GM10266 (cell line): ENCODE measurements at regions not wholly inside any gene's neighbourhood (a gene's known extent, or its start where the extent isn't known, plus 50 kb on each side); places are given as distances from the start of the nearest gene placed in this dataset.

Experiments
- DNase-seq: peaks from one replicate; pipeline ENCODE4 v3.0.0; 2012; ENCODE audit errors: extremely low spot score
- TF ChIP-seq, protein P1 (sequence below): IDR thresholded peaks from 2 replicates; pipeline ENCODE4 v1.5.1; 2012; ENCODE audit warnings: mild to moderate bottlenecking, low read depth; ENCODE audit not compliant: control insufficient read depth, insufficient read depth; ENCODE audit errors: missing control alignments

DNA sequence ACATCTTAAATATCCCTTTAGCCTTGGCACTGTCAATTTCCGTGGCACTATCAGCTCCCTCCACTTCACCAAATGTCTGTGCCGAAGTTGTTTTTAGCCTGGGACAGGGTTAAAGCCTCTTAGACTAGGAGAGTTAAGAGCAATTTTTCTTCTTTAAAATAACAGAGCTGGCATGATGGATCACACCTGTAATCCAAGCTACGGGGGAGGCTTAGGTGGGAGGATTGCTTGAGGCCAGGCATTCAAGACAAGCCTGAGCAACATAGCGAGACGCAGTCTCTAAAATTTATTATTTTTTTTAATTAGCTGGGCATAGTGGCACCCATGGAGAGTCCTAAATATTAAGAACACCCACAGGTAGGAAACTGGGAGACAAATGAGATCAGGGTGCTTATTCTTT, 209.8 kb upstream of the MAGEB18 start:
- TF ChIP-seq, protein P1, sequence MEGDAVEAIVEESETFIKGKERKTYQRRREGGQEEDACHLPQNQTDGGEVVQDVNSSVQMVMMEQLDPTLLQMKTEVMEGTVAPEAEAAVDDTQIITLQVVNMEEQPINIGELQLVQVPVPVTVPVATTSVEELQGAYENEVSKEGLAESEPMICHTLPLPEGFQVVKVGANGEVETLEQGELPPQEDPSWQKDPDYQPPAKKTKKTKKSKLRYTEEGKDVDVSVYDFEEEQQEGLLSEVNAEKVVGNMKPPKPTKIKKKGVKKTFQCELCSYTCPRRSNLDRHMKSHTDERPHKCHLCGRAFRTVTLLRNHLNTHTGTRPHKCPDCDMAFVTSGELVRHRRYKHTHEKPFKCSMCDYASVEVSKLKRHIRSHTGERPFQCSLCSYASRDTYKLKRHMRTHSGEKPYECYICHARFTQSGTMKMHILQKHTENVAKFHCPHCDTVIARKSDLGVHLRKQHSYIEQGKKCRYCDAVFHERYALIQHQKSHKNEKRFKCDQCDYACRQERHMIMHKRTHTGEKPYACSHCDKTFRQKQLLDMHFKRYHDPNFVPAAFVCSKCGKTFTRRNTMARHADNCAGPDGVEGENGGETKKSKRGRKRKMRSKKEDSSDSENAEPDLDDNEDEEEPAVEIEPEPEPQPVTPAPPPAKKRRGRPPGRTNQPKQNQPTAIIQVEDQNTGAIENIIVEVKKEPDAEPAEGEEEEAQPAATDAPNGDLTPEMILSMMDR: no peak
- DNase-seq: no peak

DNA sequence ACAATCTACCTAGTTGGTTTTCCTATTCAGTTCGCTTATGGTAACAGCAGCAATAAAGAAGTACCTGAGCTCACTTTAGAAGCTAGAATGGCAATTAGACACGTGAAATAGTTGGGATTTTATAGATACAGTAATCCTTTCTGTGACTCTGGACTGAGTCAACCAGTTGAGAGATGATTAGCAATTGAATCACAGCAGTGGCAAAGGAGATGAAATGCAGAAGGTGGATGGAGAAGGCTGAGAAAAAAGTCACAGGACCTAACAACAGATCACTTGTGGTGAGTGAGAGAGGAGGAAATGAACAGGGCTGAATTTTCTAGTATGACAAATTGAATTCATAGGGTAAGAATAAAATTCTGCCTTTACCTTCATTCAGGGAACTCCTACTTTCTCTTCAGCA, 197.1 kb upstream of the MAGEB18 start:
- TF ChIP-seq, protein P1: no peak
- DNase-seq: no peak

DNA sequence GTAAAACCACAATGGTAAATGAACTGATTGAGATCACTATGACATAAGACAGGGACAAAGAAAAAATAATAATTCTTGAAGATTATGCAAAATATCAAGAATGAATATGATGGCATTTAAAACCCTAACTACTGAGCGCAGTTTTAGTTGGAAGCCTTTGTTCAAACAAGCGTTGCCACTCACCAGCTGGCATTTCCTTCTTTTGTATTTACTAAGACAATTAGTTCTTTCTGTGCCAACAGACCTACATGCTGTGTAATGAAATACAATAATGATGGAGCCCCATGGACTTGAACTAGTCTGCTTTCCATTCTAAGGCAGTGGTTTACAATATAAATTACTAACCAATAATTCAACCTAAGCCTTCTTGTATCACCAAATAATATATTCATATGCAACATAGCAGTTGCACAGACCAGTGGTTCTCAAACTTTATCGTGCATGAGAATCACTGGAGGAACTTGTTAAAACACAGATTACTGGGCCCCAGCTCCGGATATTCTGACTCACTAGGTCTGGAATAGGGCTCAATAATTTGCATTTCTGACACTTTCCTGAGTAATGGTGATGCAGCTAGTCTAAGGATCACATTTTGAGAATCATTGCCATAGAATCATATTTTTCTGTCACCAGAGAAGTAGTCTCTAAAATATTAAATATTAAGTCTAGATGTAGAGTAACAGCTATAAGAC, 196.4 kb upstream of the MAGEB18 start:
- no peak for DNase-seq
- TF ChIP-seq, protein P1: no peak

DNA sequence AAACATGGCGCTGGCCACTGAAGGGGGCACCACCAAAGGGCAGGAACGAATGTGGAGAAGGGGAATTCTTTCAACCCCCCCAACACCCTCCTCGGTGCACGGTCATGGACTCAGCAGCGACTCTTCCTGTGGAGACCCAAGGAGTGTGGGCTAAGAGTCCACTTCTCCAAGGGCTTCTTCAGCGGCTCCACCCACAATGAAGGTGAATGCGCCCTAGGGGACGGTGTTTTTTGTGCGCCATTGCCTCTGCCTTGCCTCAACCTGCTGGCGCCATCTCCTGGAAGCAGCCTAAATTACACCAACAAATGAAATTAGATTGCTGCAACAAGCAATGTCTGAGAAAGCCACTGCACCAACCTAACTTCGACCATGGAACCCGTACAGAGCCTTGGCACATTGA, 169.2 kb upstream of the MAGEB18 start:
- DNase-seq: no peak
- TF ChIP-seq, protein P1: peak; percentile 8

DNA sequence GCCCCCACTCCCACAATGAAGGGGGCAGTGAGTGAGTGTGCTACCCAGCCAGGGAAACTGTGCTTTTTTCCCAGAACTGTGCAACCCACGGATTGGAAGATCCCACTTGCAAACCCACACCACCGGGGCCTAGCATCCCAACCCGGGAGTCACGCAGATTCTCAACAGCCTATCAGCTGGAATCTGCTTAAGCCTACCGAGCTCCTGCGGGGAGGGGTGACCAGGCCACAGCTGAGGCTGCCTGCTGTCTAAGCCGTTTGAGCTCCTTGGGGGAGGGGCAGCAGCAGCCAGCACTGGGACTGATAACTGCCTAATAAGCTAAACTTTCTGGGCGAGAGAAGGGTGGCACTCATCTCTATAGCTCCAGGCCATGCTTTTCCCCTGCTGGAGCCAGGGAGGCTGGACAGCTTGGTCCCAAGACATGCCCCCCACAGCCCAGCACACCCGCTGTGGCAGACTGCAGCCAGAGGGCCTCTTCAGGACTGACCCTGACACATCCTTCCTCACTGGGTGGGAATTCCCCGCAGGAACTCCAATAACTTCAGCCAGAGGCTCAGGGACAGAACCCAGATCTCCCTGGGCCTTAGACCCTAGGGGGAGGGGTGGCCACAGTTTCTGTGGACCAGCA, 161.3 kb upstream of the MAGEB18 start:
- no peak for DNase-seq
- TF ChIP-seq, protein P1: no peak

DNA sequence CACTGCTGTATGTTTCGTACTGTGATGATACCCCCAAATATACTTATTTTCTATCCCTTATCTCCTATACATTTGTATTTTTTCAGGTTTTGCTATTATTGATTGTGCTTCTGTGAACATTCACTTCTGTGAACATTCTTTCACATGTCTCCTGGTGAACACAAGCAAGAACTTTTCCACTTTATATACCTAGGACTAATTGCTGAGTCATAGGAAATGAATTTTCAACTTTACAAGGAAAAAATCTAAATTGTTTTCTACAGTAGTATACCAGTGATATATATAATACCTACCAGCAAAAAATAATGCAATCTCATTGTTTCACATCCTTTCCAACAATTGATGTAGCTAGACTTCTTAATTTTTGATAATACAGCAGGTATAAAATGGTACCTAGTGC, 139.5 kb upstream of the MAGEB18 start:
- TF ChIP-seq, protein P1: no peak
- no peak for DNase-seq

DNA sequence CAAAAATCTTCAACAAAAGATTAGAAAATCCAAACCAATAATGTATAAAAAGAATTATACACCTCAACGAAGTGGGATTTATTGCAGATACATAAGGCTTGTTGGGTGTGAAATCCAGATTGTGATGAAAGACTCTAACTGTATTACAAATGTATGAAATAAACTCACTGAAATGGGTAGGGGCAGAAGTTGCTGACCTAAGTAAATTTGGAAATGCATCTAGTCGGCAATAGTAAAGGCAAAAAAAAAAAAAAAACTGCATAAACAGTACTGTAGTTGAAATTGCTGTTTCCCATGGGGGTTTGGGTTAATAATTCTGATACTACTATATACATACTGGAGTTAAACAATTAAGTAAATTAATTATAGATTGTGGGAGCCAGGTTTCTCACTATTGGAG, 130.7 kb upstream of the MAGEB18 start:
- TF ChIP-seq, protein P1: no peak
- DNase-seq: no peak
